GM12878 (cell line): ENCODE measurements at regions not wholly inside any gene's neighbourhood (a gene's known extent, or its start where the extent isn't known, plus 50 kb on each side); places are given as distances from the start of the nearest gene placed in this dataset.

Experiments
- ATAC-seq: fragments of 200-7000 bp; cut with Tn5 transposase; 3 replicates; pipeline ENCODE4 v1.9.1; 2020; ENCODE audit warnings: mild to moderate bottlenecking, moderate library complexity
- BruUV-seq: library from RNA; stranded (reverse); fragments of 400-500 nt; replicated peaks from 2 replicates; lab custom pipeline; 2021; lab: Mats Ljungman, UMichigan
- CTCF ChIA-PET: fragments of 300-600 bp; sonication (Branson Sonifier 250); formaldehyde crosslinking; extraction: SDS; loops from one replicate; lab custom pipeline; 2021; ENCODE audit warnings: inconsistent platforms; lab: Yijun Ruan, JAX
- POLR2A ChIA-PET: fragments of 350-600 bp; formaldehyde crosslinking; extraction: SDS; loops from one replicate; lab custom pipeline; 2021; ENCODE audit warnings: inconsistent platforms; lab: Charles Lee
- RAD21 ChIA-PET: fragments of 300-600 bp; sonication (Branson Sonifier 250); formaldehyde crosslinking; loops from one replicate; lab custom pipeline; 2023; ENCODE audit warnings: antibody characterized with exemption; ENCODE audit not compliant: unreplicated experiment; lab: Charles Lee
- SMC1A ChIA-PET: fragments of 300-600 bp; sonication (Branson Sonifier 250); formaldehyde crosslinking; loops from one replicate; lab custom pipeline; 2023; ENCODE audit not compliant: unreplicated experiment, uncharacterized antibody; lab: Charles Lee
- DNase-seq: peaks from one replicate; pipeline ENCODE4 v3.0.0-alpha.2; 2011; ENCODE audit warnings: low read depth, low spot score
- FAIRE-seq: peaks from 3 replicates; lab custom pipeline; 2011; peaks lifted over from hg19 to GRCh38; lab: Jason Lieb, UNC
- H2AFZ ChIP-seq: 2 replicates; pipeline ENCODE4 v1.6.0; 2011; ENCODE audit warnings: low read depth, low read length, control low read depth; ENCODE audit not compliant: control insufficient read depth
- H3K27ac ChIP-seq: 2 replicates; pipeline ENCODE4 v1.5.1; 2011; ENCODE audit warnings: control low read depth; ENCODE audit not compliant: control insufficient read depth, insufficient read depth
- H3K27me3 ChIP-seq, 2 experiments: replicated peaks in 1 of 2; 2 replicates each; pipeline versions ENCODE4 v1.6.0 to v1.6.1; 2011; ENCODE audit warnings: low read length in 1 of 2; ENCODE audit not compliant: control insufficient read depth in 2 of 2, insufficient read depth in 2 of 2
- H3K36me3 ChIP-seq, 2 experiments: 2 replicates each; pipeline ENCODE4 v1.5.1; 2011; ENCODE audit warnings: low read length in 1 of 2; ENCODE audit not compliant: control insufficient read depth in 2 of 2, insufficient read depth in 2 of 2
- H3K4me1 ChIP-seq: 2 replicates; pipeline ENCODE4 v1.6.1; 2011; ENCODE audit warnings: mild to moderate bottlenecking, low read length, moderate library complexity, mixed read lengths; ENCODE audit not compliant: control insufficient read depth, insufficient read depth
- H3K4me2 ChIP-seq: 2 replicates; pipeline ENCODE4 v1.6.0; 2011; ENCODE audit warnings: control low read depth; ENCODE audit not compliant: control insufficient read depth, insufficient read depth
- H3K4me3 ChIP-seq: fragments of 200-600 bp; sonication (generic); 2 replicates; pipeline ENCODE4 v1.5.1; 2016
- H3K79me2 ChIP-seq: 2 replicates; pipeline ENCODE4 v1.6.0; 2011; ENCODE audit warnings: low read length; ENCODE audit not compliant: control insufficient read depth, insufficient read depth
- H3K9ac ChIP-seq: 2 replicates; pipeline ENCODE4 v1.8.0; 2011; ENCODE audit warnings: low read length, control low read depth, mixed read lengths; ENCODE audit not compliant: control insufficient read depth, insufficient read depth
- H3K9me3 ChIP-seq: replicated peaks from 3 replicates; pipeline ENCODE4 v1.5.1; 2011; ENCODE audit warnings: mild to moderate bottlenecking, low read length; ENCODE audit not compliant: control insufficient read depth, insufficient read depth
- H4K20me1 ChIP-seq: 2 replicates; pipeline ENCODE4 v1.6.0; 2011; ENCODE audit not compliant: control insufficient read depth, insufficient read depth
- BRCA1 ChIP-seq: IDR thresholded peaks from 2 replicates; pipeline ENCODE4 v1.6.1; 2011; ENCODE audit warnings: low read depth, low read length, improper control_type of control experiment
- POU2F2 ChIP-seq: IDR thresholded peaks from 3 replicates; pipeline ENCODE4 v1.6.1; 2011; ENCODE audit warnings: low read depth, mild to moderate bottlenecking, low read length, borderline replicate concordance
- TCF7 ChIP-seq: IDR thresholded peaks from 2 replicates; pipeline ENCODE4 v1.6.1; 2014; ENCODE audit warnings: antibody characterized with exemption, borderline replicate concordance
- WGBS: methylation state at CpG from one replicate; pipeline ENCODE4 v1.1.6; 2016; ENCODE audit warnings: low lambda C conversion rate; ENCODE audit not compliant: insufficient replicate concordance, insufficient coverage; ENCODE audit errors: missing lambda C conversion rate; 5-methylcytosine and 5-hydroxymethylcytosine counted together
- in situ Hi-C: fragments of 300-500 bp; cut with MboI; formaldehyde crosslinking; loops from 9 replicates; pipeline ENCODE4 v1.14.3; 2018; ENCODE audit warnings: mixed read lengths
- intact Hi-C: fragments of 100-400 bp; cut with micrococcal nuclease; formaldehyde crosslinking; loops from one replicate; pipeline ENCODE4 v1.14.2; 2022; ENCODE audit not compliant: unreplicated experiment
- TF ChIP-seq, protein P1 (sequence below): IDR thresholded peaks from 2 replicates; pipeline ENCODE4 v1.6.1; 2011; ENCODE audit warnings: borderline replicate concordance, low read depth, mild to moderate bottlenecking, moderate library complexity, mixed read lengths, low read length; ENCODE audit not compliant: insufficient read depth; ENCODE audit errors: extremely low read length

- ChIA-PET POLR2A (no interaction called here), SMC1A (no interaction called here), RAD21 (no interaction called here), CTCF (no interaction called here)
- Histone ChIP-seq H3K4me3 (no peak overlapping the region), H3K9me3 (no peaks in the 10 kb centered on the region), H3K79me2 (no peaks in the 10 kb centered on the region), H3K27ac (no peak overlapping the region), H4K20me1 (no peaks in the 10 kb centered on the region), H2AFZ (no peak overlapping the region), H3K4me1 (no peaks in the 10 kb centered on the region), H3K27me3 (peaks cover 0 to 5% of the 10 kb centered on the region in 2 experiments; a peak in 2 of 4 replicates), H3K9ac (no peak overlapping the region), H3K36me3 (no peaks in the 10 kb centered on the region), H3K4me2 (no peak overlapping the region)
- no peak for FAIRE-seq
- BruUV-seq = no TSS peak
- TF ChIP-seq BRCA1 (no peak), POU2F2 (no peak)
- TF ChIP-seq, protein P1, sequence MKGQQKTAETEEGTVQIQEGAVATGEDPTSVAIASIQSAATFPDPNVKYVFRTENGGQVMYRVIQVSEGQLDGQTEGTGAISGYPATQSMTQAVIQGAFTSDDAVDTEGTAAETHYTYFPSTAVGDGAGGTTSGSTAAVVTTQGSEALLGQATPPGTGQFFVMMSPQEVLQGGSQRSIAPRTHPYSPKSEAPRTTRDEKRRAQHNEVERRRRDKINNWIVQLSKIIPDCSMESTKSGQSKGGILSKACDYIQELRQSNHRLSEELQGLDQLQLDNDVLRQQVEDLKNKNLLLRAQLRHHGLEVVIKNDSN = no peak
- WGBS = 62% methylated on average over 11 of the region's 11 CpGs
- intact Hi-C loops (no loop called here), in situ Hi-C loops (no loop called here)
- DNase-seq = no peak
- no peak for ATAC-seq
Measured at GRCh38 chr15:69539345-69539744, 86.7 kb downstream of the RPLP1 start.

DNA sequence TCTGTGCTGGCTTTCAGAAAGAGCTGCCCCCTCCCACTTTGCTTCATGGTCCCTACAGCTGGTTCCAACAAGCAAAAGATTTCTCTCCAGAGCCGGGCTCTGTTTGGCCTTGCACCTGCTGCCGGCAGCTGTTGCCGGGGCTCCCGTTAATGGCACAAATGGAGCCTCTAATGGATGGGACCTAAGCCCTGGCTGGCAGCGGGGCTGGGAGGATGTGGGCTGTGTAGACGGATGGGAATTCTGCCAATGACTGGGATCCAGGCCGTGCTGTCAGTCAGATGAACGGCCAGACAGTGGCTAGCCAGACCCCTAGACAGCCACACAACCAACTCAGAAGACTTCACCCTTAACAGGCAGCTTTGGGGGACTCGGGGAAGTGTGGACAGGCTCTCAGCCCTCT, 88.0 kb downstream of the RPLP1 start:
- H3K4me1 ChIP-seq = no peaks in the 10 kb centered on the region
- CTCF ChIA-PET = no interaction called here
- no peak overlapping the region for H3K9ac ChIP-seq
- POLR2A ChIA-PET = no interaction called here
- H3K36me3 ChIP-seq = no peaks in the 10 kb centered on the region
- H3K27me3 ChIP-seq = peaks cover 0 to 5% of the 10 kb centered on the region in 2 experiments; a peak in 2 of 4 replicates
- in situ Hi-C loops = no loop called here
- H3K27ac ChIP-seq = no peak overlapping the region
- DNase-seq = no peak
- no peak overlapping the region for H3K4me2 ChIP-seq
- whole genome bisulfite sequencing = 22% methylated on average over 9 of the region's 9 CpGs
- FAIRE-seq = no peak
- no peak for ATAC-seq
- H4K20me1 ChIP-seq = no peaks in the 10 kb centered on the region
- BruUV-seq = no TSS peak
- H3K79me2 ChIP-seq = no peaks in the 10 kb centered on the region
- no peak overlapping the region for H2AFZ ChIP-seq
- no peak overlapping the region for H3K4me3 ChIP-seq
- intact Hi-C loops = no loop called here
- RAD21 ChIA-PET = no interaction called here
- no peaks in the 10 kb centered on the region for H3K9me3 ChIP-seq
- no peak for TF ChIP-seq TCF7
- TF ChIP-seq, all 136 proteins: peak for 0
- SMC1A ChIA-PET = no interaction called here
